ENCODE measurements at regions not wholly inside any gene's neighbourhood (a gene's known extent, or its start where the extent isn't known, plus 50 kb on each side); places are given as distances from the start of the nearest gene placed in this dataset.

DNA sequence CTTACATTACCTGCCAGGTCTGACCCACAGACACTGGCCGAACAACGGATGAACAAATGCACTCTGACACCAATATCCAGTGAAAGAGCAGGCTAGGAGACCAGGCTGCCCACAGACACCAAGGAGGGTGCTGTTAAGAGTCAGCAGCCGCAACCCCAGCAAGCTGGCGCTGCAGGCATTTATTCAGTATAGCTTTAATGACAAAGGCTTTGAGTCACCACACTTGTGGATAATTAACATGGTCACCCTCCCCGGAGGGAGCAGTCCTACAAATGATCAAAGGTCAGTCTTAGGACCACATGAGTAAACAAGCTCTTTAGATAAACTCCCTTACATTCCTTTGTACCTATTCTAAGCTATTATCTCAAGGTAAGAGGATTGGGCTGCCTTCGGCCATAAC is 368.5 kb upstream of the GRID2 start:
- 80% methylated on average over 6 of the region's 6 CpGs for WGBS
- no peak overlapping the region for H3K27ac ChIP-seq (ENCODE audit: low read length)
- ATAC-seq (no peak), DNase-seq (no peak)
- intact Hi-C loops (cut with DNase I): no loop called here
- no peaks in the 10 kb centered on the region for H3K9me3 ChIP-seq (ENCODE audit: control insufficient read depth, low read length)
- H3K4me3 ChIP-seq (ENCODE audit: low read length): no peak overlapping the region
- H3K27me3 ChIP-seq (ENCODE audit: control insufficient read depth, insufficient read depth): no peaks in the 10 kb centered on the region
- H3K4me1 ChIP-seq (ENCODE audit: control insufficient read depth, insufficient read depth, low read length): no peaks in the 10 kb centered on the region

GRCh38 chr4:91936311-91936710 is 367.5 kb upstream of the GRID2 start:
- DNase-seq (no peak), ATAC-seq (no peak)
- Histone ChIP-seq H3K4me3 (ENCODE audit: low read length) (no peak overlapping the region), H3K27me3 (ENCODE audit: control insufficient read depth, insufficient read depth) (no peaks in the 10 kb centered on the region), H3K27ac (ENCODE audit: low read length) (no peak overlapping the region), H3K9me3 (ENCODE audit: control insufficient read depth, low read length) (no peaks in the 10 kb centered on the region), H3K4me1 (ENCODE audit: control insufficient read depth, insufficient read depth, low read length) (no peaks in the 10 kb centered on the region)
- 29% methylated on average over 3 of the region's 3 CpGs for WGBS
- intact Hi-C loops (cut with DNase I): no loop called here

DNA sequence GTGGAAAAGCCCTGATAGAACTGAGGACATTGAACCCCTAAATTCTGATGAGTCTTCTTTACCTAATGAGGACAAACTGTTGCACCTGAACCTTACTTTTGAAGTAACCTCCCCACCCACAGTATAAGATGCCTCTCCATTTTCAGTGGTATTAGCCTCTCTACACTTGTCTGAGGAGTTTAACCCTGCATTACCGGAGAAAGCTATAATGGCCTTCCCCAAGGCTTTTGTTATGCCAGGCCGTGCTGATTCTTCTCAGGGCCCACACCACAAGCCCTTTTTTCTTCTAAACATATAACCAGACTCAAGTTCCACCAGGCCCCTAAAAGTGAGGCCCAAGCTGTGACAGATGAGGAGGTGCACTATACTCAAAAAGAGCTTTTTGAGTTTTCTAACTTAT is 345.8 kb upstream of the GRID2 start:
- intact Hi-C loops (cut with DNase I): no loop called here
- ATAC-seq (no peak), DNase-seq (no peak)

GRCh38 chr4:91958596-91958995 is 345.2 kb upstream of the GRID2 start:
- DNase-seq: no peak
- H3K27ac ChIP-seq (ENCODE audit: low read length): no peak overlapping the region
- no peak for ATAC-seq
- no peak overlapping the region for H3K4me3 ChIP-seq (ENCODE audit: low read length)
- intact Hi-C loops (cut with DNase I): no loop called here
- WGBS: 20% methylated on average over 2 of the region's 2 CpGs
- H3K9me3 ChIP-seq (ENCODE audit: control insufficient read depth, low read length): no peaks in the 10 kb centered on the region
- H3K4me1 ChIP-seq (ENCODE audit: control insufficient read depth, insufficient read depth, low read length): no peaks in the 10 kb centered on the region
- H3K27me3 ChIP-seq (ENCODE audit: control insufficient read depth, insufficient read depth): no peaks in the 10 kb centered on the region

More for the DNA sequence above, 345.8 kb upstream of the GRID2 start:
- Histone ChIP-seq H3K4me3 (ENCODE audit: low read length) (no peak overlapping the region), H3K9me3 (ENCODE audit: control insufficient read depth, low read length) (no peaks in the 10 kb centered on the region), H3K27me3 (ENCODE audit: control insufficient read depth, insufficient read depth) (no peaks in the 10 kb centered on the region), H3K4me1 (ENCODE audit: control insufficient read depth, insufficient read depth, low read length) (no peaks in the 10 kb centered on the region), H3K27ac (ENCODE audit: low read length) (no peak overlapping the region)
- WGBS: 78% methylated on average over 2 of the region's 2 CpGs

DNA sequence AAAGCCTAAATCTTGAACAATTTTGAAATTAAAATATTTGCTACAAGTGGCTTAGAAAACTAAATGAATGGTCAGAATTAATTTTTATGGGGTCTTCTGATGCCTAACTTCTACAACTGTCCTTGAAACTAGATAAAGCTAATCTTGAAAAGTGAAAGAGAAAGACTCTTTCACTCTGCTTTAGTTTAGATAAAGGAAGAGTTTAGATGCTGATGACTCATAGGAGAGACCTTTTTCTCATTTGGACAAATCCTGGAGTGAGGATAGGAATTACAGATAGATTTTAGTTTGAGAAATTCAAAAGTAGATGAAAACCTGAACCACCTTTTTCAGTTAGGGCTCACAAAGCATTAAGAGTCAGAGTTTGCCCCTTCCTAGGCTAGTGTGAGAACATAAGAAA is 342.3 kb upstream of the GRID2 start:
- Histone ChIP-seq H3K27me3 (ENCODE audit: control insufficient read depth, insufficient read depth) (no peaks in the 10 kb centered on the region), H3K4me1 (ENCODE audit: control insufficient read depth, insufficient read depth, low read length) (no peaks in the 10 kb centered on the region), H3K9me3 (ENCODE audit: control insufficient read depth, low read length) (no peaks in the 10 kb centered on the region), H3K4me3 (ENCODE audit: low read length) (no peak overlapping the region), H3K27ac (ENCODE audit: low read length) (no peak overlapping the region)
- intact Hi-C loops (cut with DNase I): no loop called here
- DNase-seq (no peak), ATAC-seq (no peak)

DNA sequence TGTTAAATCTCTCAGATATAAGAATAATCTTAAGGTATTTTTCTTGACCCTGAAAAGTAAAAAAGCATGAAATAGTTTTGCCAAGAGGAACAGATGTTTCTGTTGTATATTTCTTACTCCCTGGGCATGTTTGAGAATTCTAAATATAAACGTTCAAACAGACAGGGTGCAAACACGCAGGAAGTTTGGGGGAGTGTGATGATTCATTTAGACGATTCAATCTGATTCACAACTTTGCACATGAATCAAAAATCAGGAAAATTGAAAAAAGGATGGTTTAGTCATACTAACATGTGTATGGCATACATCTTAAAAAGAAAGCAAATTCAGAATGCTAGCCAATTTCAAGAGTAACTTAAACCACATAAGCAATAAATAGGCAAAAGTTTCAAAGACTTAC is 340.3 kb upstream of the GRID2 start:
- H3K9me3 ChIP-seq (ENCODE audit: control insufficient read depth, low read length): no peaks in the 10 kb centered on the region
- intact Hi-C loops (cut with DNase I): no loop called here
- ATAC-seq: no peak
- H3K4me3 ChIP-seq (ENCODE audit: low read length): no peak overlapping the region
- H3K27ac ChIP-seq (ENCODE audit: low read length): no peak overlapping the region
- DNase-seq: no peak
- H3K27me3 ChIP-seq (ENCODE audit: control insufficient read depth, insufficient read depth): no peaks in the 10 kb centered on the region
- H3K4me1 ChIP-seq (ENCODE audit: control insufficient read depth, insufficient read depth, low read length): no peaks in the 10 kb centered on the region
- WGBS: 36% methylated on average over 3 of the region's 3 CpGs

GRCh38 chr4:91965166-91965565 is 338.6 kb upstream of the GRID2 start:
- no peak for ATAC-seq
- no peak overlapping the region for H3K27ac ChIP-seq (ENCODE audit: low read length)
- H3K9me3 ChIP-seq (ENCODE audit: control insufficient read depth, low read length): no peaks in the 10 kb centered on the region
- H3K27me3 ChIP-seq (ENCODE audit: control insufficient read depth, insufficient read depth): no peaks in the 10 kb centered on the region
- intact Hi-C loops (cut with DNase I): no loop called here
- no peak overlapping the region for H3K4me3 ChIP-seq (ENCODE audit: low read length)
- no peak for DNase-seq
- no peaks in the 10 kb centered on the region for H3K4me1 ChIP-seq (ENCODE audit: control insufficient read depth, insufficient read depth, low read length)

DNA sequence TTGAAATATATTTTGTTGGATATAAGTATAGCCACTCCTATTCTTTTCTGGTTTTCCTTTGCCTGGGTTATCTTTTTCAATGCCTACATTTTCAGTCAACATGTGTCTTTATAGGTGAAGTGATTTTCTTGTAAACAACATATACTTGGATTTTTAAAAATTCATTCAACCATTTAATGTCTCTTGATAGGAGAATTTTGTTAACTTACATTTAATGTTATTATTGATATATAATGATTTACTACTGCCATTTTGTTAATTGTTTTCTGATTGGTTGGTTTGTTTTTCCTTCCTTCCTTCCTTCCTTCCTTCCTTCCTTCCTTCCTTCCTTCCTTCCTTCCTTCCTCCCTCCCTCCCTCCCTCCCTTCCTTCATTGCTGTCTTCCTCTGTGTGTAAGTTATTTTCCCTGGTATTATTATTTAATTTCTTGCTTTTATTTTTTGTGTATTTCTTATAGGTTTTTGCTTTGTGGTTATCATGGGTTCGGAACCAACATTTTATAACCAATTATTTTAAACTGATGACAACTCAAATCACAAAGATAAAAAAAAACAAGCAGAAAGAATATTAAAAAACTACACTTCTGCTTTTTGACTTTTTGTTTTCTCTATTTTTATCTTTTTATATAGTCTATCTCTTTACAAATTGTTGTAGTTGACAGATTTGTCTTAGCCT is 330.1 kb upstream of the GRID2 start:
- Histone ChIP-seq H3K27ac (ENCODE audit: low read length) (no peak overlapping the region), H3K27me3 (ENCODE audit: control insufficient read depth, insufficient read depth) (no peaks in the 10 kb centered on the region), H3K4me3 (ENCODE audit: low read length) (no peak overlapping the region), H3K4me1 (ENCODE audit: control insufficient read depth, insufficient read depth, low read length) (no peaks in the 10 kb centered on the region), H3K9me3 (ENCODE audit: control insufficient read depth, low read length) (no peaks in the 10 kb centered on the region)
- intact Hi-C loops (cut with DNase I): no loop called here
- ATAC-seq (no peak), DNase-seq (no peak)
- 77% methylated on average over 1 of the region's 1 CpG for WGBS

DNA sequence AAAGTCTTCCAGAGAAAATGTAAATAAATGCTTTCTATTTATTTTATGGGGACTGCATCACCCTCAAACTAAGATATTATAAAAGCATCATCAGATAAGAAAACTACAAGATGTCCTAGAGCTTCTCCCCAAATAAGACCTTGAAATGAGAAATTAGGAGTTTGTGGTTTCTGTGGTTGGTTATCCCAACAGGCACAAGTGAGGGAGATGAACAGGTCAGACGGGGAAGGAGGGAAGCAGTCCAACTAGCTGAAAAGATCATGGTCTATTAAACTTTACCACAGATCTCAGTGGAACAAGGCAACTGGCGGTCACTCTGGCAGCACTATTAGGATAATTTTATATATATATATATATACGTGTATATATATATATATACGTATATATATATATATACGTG is 319.3 kb upstream of the GRID2 start:
- intact Hi-C loops (cut with DNase I): no loop called here
- H3K9me3 ChIP-seq (ENCODE audit: control insufficient read depth, low read length): no peaks in the 10 kb centered on the region

GRCh38 chr4:91989914-91990313 is 313.9 kb upstream of the GRID2 start:
- 49% methylated on average over 2 of the region's 2 CpGs for WGBS
- Histone ChIP-seq H3K27me3 (ENCODE audit: control insufficient read depth, insufficient read depth) (no peaks in the 10 kb centered on the region), H3K9me3 (ENCODE audit: control insufficient read depth, low read length) (no peaks in the 10 kb centered on the region), H3K27ac (ENCODE audit: low read length) (no peak overlapping the region), H3K4me1 (ENCODE audit: control insufficient read depth, insufficient read depth, low read length) (no peaks in the 10 kb centered on the region), H3K4me3 (ENCODE audit: low read length) (no peak overlapping the region)
- no peak for ATAC-seq
- intact Hi-C loops (cut with DNase I): no loop called here
- no peak for DNase-seq

More for the DNA sequence above, 319.3 kb upstream of the GRID2 start:
- H3K4me1 ChIP-seq (ENCODE audit: control insufficient read depth, insufficient read depth, low read length): no peaks in the 10 kb centered on the region
- no peak overlapping the region for H3K4me3 ChIP-seq (ENCODE audit: low read length)
- DNase-seq: no peak
- H3K27ac ChIP-seq (ENCODE audit: low read length): no peak overlapping the region
- no peaks in the 10 kb centered on the region for H3K27me3 ChIP-seq (ENCODE audit: control insufficient read depth, insufficient read depth)
- no peak for ATAC-seq
- 83% methylated on average over 5 of the region's 5 CpGs for WGBS

DNA sequence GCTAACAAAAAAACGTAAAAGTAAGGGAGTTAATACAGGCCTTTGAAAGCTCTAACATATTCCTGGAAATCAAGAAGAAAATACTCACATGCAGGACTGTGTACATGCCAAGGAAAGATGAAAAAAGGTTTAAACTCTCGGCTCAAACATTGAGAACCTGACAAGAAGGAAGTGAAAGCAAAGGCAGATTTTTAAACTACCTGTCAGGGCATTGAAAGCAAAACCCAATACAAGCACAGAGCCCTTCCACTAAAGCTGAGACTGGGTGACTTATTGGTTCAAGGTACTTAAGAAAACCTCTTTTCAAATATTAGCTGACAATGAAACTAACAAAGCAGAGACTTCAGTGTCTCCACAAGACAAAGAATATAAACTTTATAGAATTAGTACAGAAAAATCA is 313.0 kb upstream of the GRID2 start:
- 70% methylated on average over 2 of the region's 2 CpGs for WGBS
- no peak for DNase-seq
- Histone ChIP-seq H3K27me3 (ENCODE audit: control insufficient read depth, insufficient read depth) (no peaks in the 10 kb centered on the region), H3K9me3 (ENCODE audit: control insufficient read depth, low read length) (no peaks in the 10 kb centered on the region), H3K4me3 (ENCODE audit: low read length) (no peak overlapping the region), H3K27ac (ENCODE audit: low read length) (no peak overlapping the region), H3K4me1 (ENCODE audit: control insufficient read depth, insufficient read depth, low read length) (no peaks in the 10 kb centered on the region)
- no peak for ATAC-seq
- intact Hi-C loops (cut with DNase I): no loop called here

DNA sequence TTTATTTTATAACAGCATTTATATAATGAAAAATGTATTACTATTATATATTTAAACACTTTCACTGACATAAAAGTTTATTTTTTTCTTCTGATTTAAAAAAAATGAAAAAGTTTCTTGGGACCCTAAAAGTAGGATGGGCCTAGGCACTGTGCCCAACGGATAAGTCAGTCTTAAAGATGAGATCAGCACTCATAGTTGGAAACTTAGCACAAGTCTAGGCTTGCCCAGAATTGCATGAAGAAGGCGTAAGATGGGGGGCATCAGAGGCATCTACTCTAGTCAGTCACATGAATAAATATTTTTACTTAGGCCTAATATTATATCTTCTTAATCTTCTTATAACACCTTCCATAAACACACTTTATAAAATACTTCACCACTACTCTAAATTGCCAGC is 306.7 kb upstream of the GRID2 start:
- ATAC-seq: no peak
- H3K27me3 ChIP-seq (ENCODE audit: control insufficient read depth, insufficient read depth): no peaks in the 10 kb centered on the region
- intact Hi-C loops (cut with DNase I): no loop called here
- DNase-seq: no peak
- no peaks in the 10 kb centered on the region for H3K4me1 ChIP-seq (ENCODE audit: control insufficient read depth, insufficient read depth, low read length)
- H3K27ac ChIP-seq (ENCODE audit: low read length): no peak overlapping the region
- H3K4me3 ChIP-seq (ENCODE audit: low read length): no peak overlapping the region
- 82% methylated on average over 2 of the region's 2 CpGs for WGBS
- no peaks in the 10 kb centered on the region for H3K9me3 ChIP-seq (ENCODE audit: control insufficient read depth, low read length)

All from right cardiac atrium (tissue), 5 donors.